Endothelial cell of umbilical vein (primary cell): ENCODE measurements at regions not wholly inside any gene's neighbourhood (a gene's known extent, or its start where the extent isn't known, plus 50 kb on each side); places are given as distances from the start of the nearest gene placed in this dataset.

Experiments
- BruUV-seq: library from RNA; stranded (reverse); fragments of 400-500 nt; replicated peaks from 2 replicates; lab custom pipeline; 2021; lab: Mats Ljungman, UMichigan
- CTCF ChIA-PET: fragments of 300-600, 350-600 bp; sonication (Branson Sonifier 250); formaldehyde crosslinking; loops from one replicate; lab custom pipeline; 2021; ENCODE audit warnings: antibody characterized with exemption, inconsistent platforms; lab: Charles Lee
- POLR2A ChIA-PET: fragments of 300-600, 350-600 bp; sonication (Branson Sonifier 250); formaldehyde crosslinking; loops from one replicate; lab custom pipeline; 2021; ENCODE audit warnings: antibody characterized with exemption, inconsistent platforms; lab: Charles Lee
- DNase-seq: peaks from one replicate; pipeline ENCODE4 v3.0.0-alpha.2; 2011; ENCODE audit warnings: low read depth, low spot score
- FAIRE-seq: peaks from 2 replicates; lab custom pipeline; 2011; peaks lifted over from hg19 to GRCh38; lab: Jason Lieb, UNC
- H2AFZ ChIP-seq: 2 replicates; pipeline ENCODE4 v1.6.0; 2012; ENCODE audit warnings: low read depth, low read length, control low read depth, inconsistent platforms
- H3K27ac ChIP-seq: 2 replicates; pipeline ENCODE4 v1.5.1; 2011; ENCODE audit warnings: low read depth, mild to moderate bottlenecking, control low read depth, low read length, moderate library complexity; ENCODE audit not compliant: insufficient read depth
- H3K27me3 ChIP-seq, 2 experiments: 2 replicates each; pipeline versions ENCODE4 v1.6.0 to v1.6.1; 2011; ENCODE audit warnings: low read length in 2 of 2, mixed read lengths in 1 of 2; ENCODE audit not compliant: control insufficient read depth in 2 of 2, insufficient read depth in 2 of 2
- H3K36me3 ChIP-seq, 2 experiments: 2 replicates in 1 of 2; 3 replicates in 1 of 2; pipeline ENCODE4 v1.5.1; 2011; ENCODE audit warnings: low read length in 2 of 2, mild to moderate bottlenecking in 1 of 2, moderate library complexity in 1 of 2; ENCODE audit not compliant: control insufficient read depth in 2 of 2, insufficient read depth in 2 of 2; ENCODE audit errors: extremely low read depth in 1 of 2
- H3K4me1 ChIP-seq: 3 replicates; pipeline ENCODE4 v1.5.1; 2011; ENCODE audit warnings: mild to moderate bottlenecking, low read length; ENCODE audit not compliant: control insufficient read depth, insufficient read depth; ENCODE audit errors: extremely low read depth
- H3K4me2 ChIP-seq: 2 replicates; pipeline ENCODE4 v1.6.1; 2011; ENCODE audit warnings: low read length, control low read depth, mixed read lengths; ENCODE audit not compliant: insufficient read depth
- H3K4me3 ChIP-seq, 3 experiments: fragments of 200-600 bp in 1 of 3; sonication (generic), shearing (Covaris generic) in 1 of 3; replicated peaks in 1 of 3; 2 replicates each; pipeline ENCODE4 v1.5.1; 2011 to 2016; ENCODE audit warnings: control low read depth in 3 of 3, low read length in 3 of 3, mild to moderate bottlenecking in 2 of 3, inconsistent platforms in 1 of 3, low read depth in 1 of 3, moderate library complexity in 1 of 3; ENCODE audit not compliant: insufficient read depth in 1 of 3
- H3K79me2 ChIP-seq: 2 replicates; pipeline ENCODE4 v1.6.0; 2012; ENCODE audit warnings: low read length, inconsistent platforms; ENCODE audit not compliant: control insufficient read depth, insufficient read depth
- H3K9ac ChIP-seq: replicated peaks from 2 replicates; pipeline ENCODE3; 2011; ENCODE audit warnings: low read length, control low read depth; ENCODE audit not compliant: insufficient read depth; ENCODE audit errors: extremely low read depth
- H3K9me1 ChIP-seq: replicated peaks from 3 replicates; pipeline ENCODE4 v1.6.0; 2011; ENCODE audit warnings: mild to moderate bottlenecking, low read length; ENCODE audit not compliant: control insufficient read depth, insufficient read depth; ENCODE audit errors: extremely low read depth
- H3K9me3 ChIP-seq: replicated peaks from 2 replicates; pipeline ENCODE4 v1.5.1; 2012; ENCODE audit warnings: low read length, inconsistent platforms; ENCODE audit not compliant: control insufficient read depth, insufficient read depth
- H4K20me1 ChIP-seq: replicated peaks from 2 replicates; pipeline ENCODE3; 2011; ENCODE audit warnings: mild to moderate bottlenecking, low read length; ENCODE audit not compliant: control insufficient read depth, insufficient read depth; ENCODE audit errors: extremely low read depth
- CTCF ChIP-seq, 2 donors: IDR thresholded peaks; 1 replicate in 1 of 2; 2 replicates in 1 of 2; pipeline ENCODE4 v1.5.1; 2011; ENCODE audit warnings: low read length in 2 of 2, mild to moderate bottlenecking in 2 of 2, moderate library complexity in 2 of 2, control low read depth in 1 of 2, inconsistent platforms in 1 of 2, low read depth in 1 of 2; ENCODE audit not compliant: insufficient read depth in 1 of 2; ENCODE audit errors: extremely low read depth in 1 of 2
- EZH2 ChIP-seq: IDR thresholded peaks from 2 replicates; pipeline ENCODE4 v1.6.1; 2012; ENCODE audit warnings: borderline replicate concordance, low read depth, mild to moderate bottlenecking, moderate library complexity, low read length, inconsistent platforms; ENCODE audit not compliant: severe bottlenecking
- FOS ChIP-seq: IDR thresholded peaks from 2 replicates; pipeline ENCODE4 v1.6.1; 2011; ENCODE audit warnings: mild to moderate bottlenecking, low read length, moderate library complexity, borderline replicate concordance; ENCODE audit not compliant: insufficient read depth
- GATA2 ChIP-seq: IDR thresholded peaks from 2 replicates; pipeline ENCODE4 v1.7.0; 2011; ENCODE audit warnings: low read depth, mild to moderate bottlenecking, moderate library complexity, mixed read lengths, low read length; ENCODE audit not compliant: insufficient read length, insufficient read depth
- JUN ChIP-seq: IDR thresholded peaks from 2 replicates; pipeline ENCODE4 v1.6.1; 2011; ENCODE audit warnings: borderline replicate concordance, low read depth; ENCODE audit not compliant: insufficient read length, insufficient read depth
- MAX ChIP-seq: IDR thresholded peaks from 2 replicates; pipeline ENCODE4 v1.6.1; 2011; ENCODE audit not compliant: insufficient read depth, insufficient read length
- MYC ChIP-seq: IDR thresholded peaks from one replicate; pipeline ENCODE4 v1.6.1; 2011; ENCODE audit warnings: mild to moderate bottlenecking, low read depth, low read length
- POLR2A ChIP-seq: IDR thresholded peaks from 2 replicates; pipeline ENCODE4 v1.6.1; 2012; ENCODE audit warnings: low read depth, mild to moderate bottlenecking, control low read depth, low read length
- POLR2AphosphoS5 ChIP-seq: IDR thresholded peaks from 2 replicates; pipeline ENCODE4 v1.6.1; 2012; ENCODE audit warnings: low read depth, mild to moderate bottlenecking, control low read depth, low read length, moderate library complexity; ENCODE audit not compliant: insufficient read depth
- dilution Hi-C: fragments of 300-500 bp; cut with MboI; formaldehyde crosslinking; loops from one replicate; pipeline ENCODE4 v1.15.0; 2019; ENCODE audit warnings: low sequenced_read_pairs; ENCODE audit not compliant: extremely low pct_ligation_motif_present
- intact Hi-C: fragments of 100-400 bp; cut with micrococcal nuclease; formaldehyde crosslinking; loops from one replicate; pipeline ENCODE4 v1.10.0; 2022

DNA sequence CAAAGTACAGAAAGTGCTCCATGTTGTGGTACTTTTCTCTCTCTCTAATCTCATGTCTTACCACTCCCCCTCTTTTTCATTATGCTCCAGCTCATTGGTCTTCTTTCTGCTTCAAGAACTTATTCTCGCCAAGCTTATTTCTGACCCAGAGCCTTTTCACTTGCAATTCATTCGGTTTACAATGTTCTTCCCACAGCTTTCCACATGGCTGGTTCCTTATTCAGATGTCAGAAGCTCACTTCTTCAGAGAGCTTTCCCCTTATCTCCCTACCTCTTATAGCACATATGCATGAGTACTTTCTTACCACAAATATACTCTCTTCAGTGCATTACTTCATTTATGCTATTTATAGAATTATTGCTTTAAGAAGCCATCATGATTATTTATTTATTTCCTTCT lies 338.8 kb upstream of the ATP10B start:
- no peaks in the 10 kb centered on the region for H3K36me3 ChIP-seq
- H3K9me3 ChIP-seq, result no peaks in the 10 kb centered on the region
- H3K27ac ChIP-seq, result no peak overlapping the region
- intact Hi-C loops, result no loop called here
- no peaks in the 10 kb centered on the region for H3K4me1 ChIP-seq
- no peak for FAIRE-seq
- H3K4me3 ChIP-seq, result no peak overlapping the region
- H2AFZ ChIP-seq, result no peak overlapping the region
- H4K20me1 ChIP-seq, result no peaks in the 10 kb centered on the region
- dilution Hi-C loops, result no loop called here
- no TSS peak for BruUV-seq
- POLR2A ChIA-PET, result no interaction called here
- DNase-seq, result no peak
- CTCF ChIA-PET, result no interaction called here
- H3K79me2 ChIP-seq, result no peaks in the 10 kb centered on the region
- H3K9me1 ChIP-seq, result no peaks in the 10 kb centered on the region
- H3K27me3 ChIP-seq, result no peaks in the 10 kb centered on the region
- no peak overlapping the region for H3K9ac ChIP-seq
- TF ChIP-seq FOS, result no peak
- no peak for TF ChIP-seq POLR2A
- TF ChIP-seq EZH2, result no peak
- no peak for TF ChIP-seq GATA2
- TF ChIP-seq CTCF (IDR thresholded peaks at IDR 0.05; ENCODE audit: extremely low read depth in 1 of 2, insufficient read depth in 1 of 2, low read depth in 1 of 2, low read length in 2 of 2), result no peak
- TF ChIP-seq MAX, result no peak
- TF ChIP-seq MYC, result no peak
- TF ChIP-seq JUN, result no peak
- no peak for TF ChIP-seq POLR2AphosphoS5
- no peak overlapping the region for H3K4me2 ChIP-seq
